ENCODE measurements at regions not wholly inside any gene's neighbourhood (a gene's known extent, or its start where the extent isn't known, plus 50 kb on each side); places are given as distances from the start of the nearest gene placed in this dataset.

DNA sequence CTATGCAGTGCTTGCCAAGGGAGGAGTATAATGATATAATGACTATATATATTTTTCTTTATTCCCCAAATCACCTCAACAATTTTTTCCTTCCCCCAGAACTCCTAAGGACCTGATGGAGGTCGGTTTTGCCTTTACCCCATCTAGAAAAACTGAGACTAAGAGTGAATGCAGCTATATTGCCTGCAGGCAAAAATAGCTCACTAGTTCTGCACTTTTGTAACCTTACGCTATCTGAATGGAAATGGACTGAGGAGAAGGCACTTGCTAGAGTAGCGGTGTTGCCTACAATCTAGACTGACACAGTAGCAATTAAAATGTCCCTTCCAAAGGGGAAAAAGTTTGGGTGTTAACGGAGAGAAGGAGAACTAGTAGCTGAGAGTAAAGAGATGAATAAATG is 379.5 kb upstream of the SEMA6D start:
- WGBS (ENCODE audit: insufficient coverage) = 100% methylated on average over 1 of the region's 4 CpGs
- no peak for DNase-seq
- Histone ChIP-seq H3K4me1 (ENCODE audit: control extremely low read depth in 1 of 4, control insufficient read depth in 4 of 4, insufficient read depth in 4 of 4, low read length in 3 of 4) (no peaks in the 10 kb centered on the region), H3K36me3 (ENCODE audit: control insufficient read depth in 4 of 4, insufficient read depth in 4 of 4, low read length in 3 of 4) (no peaks in the 10 kb centered on the region), H3K27me3 (replicated peaks in 2 of 5; ENCODE audit: control insufficient read depth in 4 of 5, insufficient read depth in 5 of 5, low read length in 4 of 5) (no peaks in the 10 kb centered on the region), H3K4me3 (ENCODE audit: control insufficient read depth in 1 of 7, extremely low read depth in 1 of 7, insufficient read depth in 4 of 7, low read depth in 2 of 7, low read length in 6 of 7) (no peak overlapping the region), H3K27ac (ENCODE audit: insufficient read depth in 1 of 2, low read depth in 1 of 2, low read length in 2 of 2, poor library complexity in 1 of 2, severe bottlenecking in 2 of 2) (no peak overlapping the region), H3K9me3 (ENCODE audit: control extremely low read depth in 1 of 5, control insufficient read depth in 4 of 5, insufficient read depth in 2 of 5, low read depth in 1 of 5, low read length in 4 of 5) (peaks cover 0 to 1% (median 0%) of the 10 kb centered on the region in 5 experiments)
- ChIA-PET CTCF (no interaction called here), POLR2A (no interaction called here)

DNA sequence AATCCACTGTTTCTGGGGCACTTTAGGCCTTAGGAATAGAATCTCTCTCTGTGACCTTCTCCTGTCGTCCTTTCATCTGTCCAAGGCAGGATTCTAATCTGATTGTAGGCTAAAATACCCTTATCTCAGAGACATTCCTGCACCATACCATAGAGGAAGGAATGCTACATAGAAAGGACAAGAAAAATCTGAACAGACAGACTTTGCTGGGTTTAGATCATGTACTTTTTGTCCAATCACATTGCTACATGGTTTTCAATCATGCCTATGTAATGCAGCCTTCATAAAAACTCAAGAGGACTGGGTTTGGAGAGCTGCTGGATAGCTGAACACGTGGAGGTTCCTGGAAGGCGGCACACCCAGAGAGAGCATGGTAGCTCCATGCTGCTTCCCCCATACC is 378.5 kb upstream of the SEMA6D start:
- DNase-seq = no peak

DNA sequence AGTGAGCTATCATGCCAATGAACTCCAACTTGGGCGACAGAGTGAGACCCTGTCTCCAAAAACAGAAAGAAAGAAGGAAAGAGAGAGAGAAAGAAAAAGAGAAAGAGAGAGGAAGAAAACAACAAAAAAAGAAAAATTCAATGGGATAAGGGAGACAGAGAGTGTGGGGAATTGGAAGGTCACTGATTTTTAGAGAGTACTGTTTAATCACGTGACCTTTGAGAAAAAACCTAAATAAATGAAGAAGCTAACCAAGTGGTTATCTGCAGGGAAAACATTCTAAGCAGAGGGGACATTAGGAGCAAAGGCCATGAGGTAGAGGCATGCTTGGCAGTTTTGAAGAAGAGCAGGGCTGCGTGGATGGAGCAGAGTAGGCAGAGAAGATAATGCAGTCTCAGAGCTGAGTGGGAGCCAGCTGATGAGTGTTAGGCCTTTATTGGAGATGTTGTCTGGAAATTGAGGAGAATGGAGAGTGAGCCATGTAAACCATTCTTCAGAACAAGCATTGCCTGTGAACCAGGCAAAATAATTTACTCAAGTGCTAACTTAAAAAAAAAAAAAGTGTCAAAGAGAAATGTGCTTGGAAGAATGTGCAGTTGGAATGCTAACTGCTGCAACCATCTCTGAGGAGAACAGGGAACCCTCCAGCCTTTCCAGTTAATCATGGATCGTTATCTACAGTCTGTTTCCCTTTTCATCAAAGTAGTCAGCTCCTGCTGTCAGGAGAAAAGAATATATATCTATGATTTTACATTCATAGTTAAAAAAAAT is 377.3 kb upstream of the SEMA6D start:
- no peaks in the 10 kb centered on the region for H3K36me3 ChIP-seq (ENCODE audit: control insufficient read depth in 4 of 4, insufficient read depth in 4 of 4, low read length in 3 of 4)
- H3K27me3 ChIP-seq (replicated peaks in 2 of 5; ENCODE audit: control insufficient read depth in 4 of 5, insufficient read depth in 5 of 5, low read length in 4 of 5) = no peaks in the 10 kb centered on the region
- H3K4me1 ChIP-seq (ENCODE audit: control extremely low read depth in 1 of 4, control insufficient read depth in 4 of 4, insufficient read depth in 4 of 4, low read length in 3 of 4) = no peaks in the 10 kb centered on the region
- POLR2A ChIA-PET = no interaction called here
- H3K27ac ChIP-seq (ENCODE audit: insufficient read depth in 1 of 2, low read depth in 1 of 2, low read length in 2 of 2, poor library complexity in 1 of 2, severe bottlenecking in 2 of 2) = no peak overlapping the region
- peaks cover 0 to 1% (median 0%) of the 10 kb centered on the region in 5 experiments for H3K9me3 ChIP-seq (ENCODE audit: control extremely low read depth in 1 of 5, control insufficient read depth in 4 of 5, insufficient read depth in 2 of 5, low read depth in 1 of 5, low read length in 4 of 5)
- 100% methylated on average over 2 of the region's 4 CpGs for WGBS (ENCODE audit: insufficient coverage)
- CTCF ChIA-PET = no interaction called here
- no peak for DNase-seq
- H3K4me3 ChIP-seq (ENCODE audit: control insufficient read depth in 1 of 7, extremely low read depth in 1 of 7, insufficient read depth in 4 of 7, low read depth in 2 of 7, low read length in 6 of 7) = no peak overlapping the region

More for the DNA sequence above, 378.5 kb upstream of the SEMA6D start:
- H3K4me1 ChIP-seq (ENCODE audit: control extremely low read depth in 1 of 4, control insufficient read depth in 4 of 4, insufficient read depth in 4 of 4, low read length in 3 of 4) = no peaks in the 10 kb centered on the region
- H3K27me3 ChIP-seq (replicated peaks in 2 of 5; ENCODE audit: control insufficient read depth in 4 of 5, insufficient read depth in 5 of 5, low read length in 4 of 5) = no peaks in the 10 kb centered on the region
- 100% methylated on average over 2 of the region's 3 CpGs for WGBS (ENCODE audit: insufficient coverage)
- no peak overlapping the region for H3K27ac ChIP-seq (ENCODE audit: insufficient read depth in 1 of 2, low read depth in 1 of 2, low read length in 2 of 2, poor library complexity in 1 of 2, severe bottlenecking in 2 of 2)
- POLR2A ChIA-PET = no interaction called here
- no peak overlapping the region for H3K4me3 ChIP-seq (ENCODE audit: control insufficient read depth in 1 of 7, extremely low read depth in 1 of 7, insufficient read depth in 4 of 7, low read depth in 2 of 7, low read length in 6 of 7)
- no peaks in the 10 kb centered on the region for H3K36me3 ChIP-seq (ENCODE audit: control insufficient read depth in 4 of 4, insufficient read depth in 4 of 4, low read length in 3 of 4)
- CTCF ChIA-PET = no interaction called here
- H3K9me3 ChIP-seq (ENCODE audit: control extremely low read depth in 1 of 5, control insufficient read depth in 4 of 5, insufficient read depth in 2 of 5, low read depth in 1 of 5, low read length in 4 of 5) = peaks cover 0 to 1% (median 0%) of the 10 kb centered on the region in 5 experiments

DNA sequence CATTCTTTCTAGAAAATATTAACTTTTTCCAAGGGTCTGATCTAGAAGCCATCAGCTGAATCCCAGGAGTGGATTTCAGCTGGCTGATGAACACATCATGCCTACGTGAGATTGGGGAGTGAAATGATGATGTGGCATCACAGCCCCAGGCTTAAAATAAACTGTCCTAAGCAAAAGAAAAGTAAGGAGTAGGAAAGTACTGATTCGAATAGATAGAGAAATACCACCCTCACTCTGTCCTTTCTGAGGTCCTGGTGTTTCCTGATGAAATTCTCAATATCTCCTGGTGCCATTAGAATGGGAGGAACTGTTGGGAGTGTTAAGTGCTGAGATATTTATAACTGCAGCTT is 376.8 kb upstream of the SEMA6D start:
- H3K4me1 ChIP-seq (ENCODE audit: control extremely low read depth in 1 of 4, control insufficient read depth in 4 of 4, insufficient read depth in 4 of 4, low read length in 3 of 4) = no peaks in the 10 kb centered on the region
- H3K9me3 ChIP-seq (ENCODE audit: control extremely low read depth in 1 of 5, control insufficient read depth in 4 of 5, insufficient read depth in 2 of 5, low read depth in 1 of 5, low read length in 4 of 5) = peaks cover 0 to 1% (median 0%) of the 10 kb centered on the region in 5 experiments
- H3K27ac ChIP-seq (ENCODE audit: insufficient read depth in 1 of 2, low read depth in 1 of 2, low read length in 2 of 2, poor library complexity in 1 of 2, severe bottlenecking in 2 of 2) = no peak overlapping the region
- H3K27me3 ChIP-seq (replicated peaks in 2 of 5; ENCODE audit: control insufficient read depth in 4 of 5, insufficient read depth in 5 of 5, low read length in 4 of 5) = no peaks in the 10 kb centered on the region
- H3K36me3 ChIP-seq (ENCODE audit: control insufficient read depth in 4 of 4, insufficient read depth in 4 of 4, low read length in 3 of 4) = no peaks in the 10 kb centered on the region
- POLR2A ChIA-PET = no interaction called here
- CTCF ChIA-PET = no interaction called here
- no peak overlapping the region for H3K4me3 ChIP-seq (ENCODE audit: control insufficient read depth in 1 of 7, extremely low read depth in 1 of 7, insufficient read depth in 4 of 7, low read depth in 2 of 7, low read length in 6 of 7)
- 91% methylated on average over 1 of the region's 2 CpGs for WGBS (ENCODE audit: insufficient coverage)
- DNase-seq = no peak

DNA sequence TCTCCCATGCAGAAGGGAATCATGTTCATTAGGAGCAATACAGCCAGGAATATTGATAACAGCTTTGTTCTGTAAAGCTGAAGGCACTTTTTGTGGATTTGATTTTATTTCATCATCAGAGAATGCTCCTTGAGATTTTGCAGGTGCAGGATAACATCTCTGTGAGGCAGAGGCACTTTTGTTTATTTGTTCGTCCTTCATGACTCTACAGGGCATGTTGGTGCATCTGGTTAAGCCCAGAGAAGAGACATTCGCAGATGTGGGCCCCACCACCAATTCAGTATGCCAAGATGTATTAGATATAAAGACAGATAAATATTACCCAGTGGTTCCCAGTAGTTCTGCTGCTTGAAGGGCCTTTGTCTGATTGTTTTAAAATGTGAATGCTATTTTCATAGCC is 368.1 kb upstream of the SEMA6D start:
- peaks cover 0 to 2% (median 0%) of the 10 kb centered on the region in 5 experiments for H3K27me3 ChIP-seq (replicated peaks in 2 of 5; ENCODE audit: control insufficient read depth in 4 of 5, insufficient read depth in 5 of 5, low read length in 4 of 5)
- WGBS (ENCODE audit: insufficient coverage) = 80% methylated on average over 1 of the region's 2 CpGs
- H3K4me1 ChIP-seq (ENCODE audit: control extremely low read depth in 1 of 4, control insufficient read depth in 4 of 4, insufficient read depth in 4 of 4, low read length in 3 of 4) = no peaks in the 10 kb centered on the region
- CTCF ChIA-PET = no interaction called here
- H3K4me3 ChIP-seq (ENCODE audit: control insufficient read depth in 1 of 7, extremely low read depth in 1 of 7, insufficient read depth in 4 of 7, low read depth in 2 of 7, low read length in 6 of 7) = no peak overlapping the region
- POLR2A ChIA-PET = no interaction called here
- no peaks in the 10 kb centered on the region for H3K9me3 ChIP-seq (ENCODE audit: control extremely low read depth in 1 of 5, control insufficient read depth in 4 of 5, insufficient read depth in 2 of 5, low read depth in 1 of 5, low read length in 4 of 5)
- DNase-seq = no peak
- H3K36me3 ChIP-seq (ENCODE audit: control insufficient read depth in 4 of 4, insufficient read depth in 4 of 4, low read length in 3 of 4) = no peaks in the 10 kb centered on the region
- no peak overlapping the region for H3K27ac ChIP-seq (ENCODE audit: insufficient read depth in 1 of 2, low read depth in 1 of 2, low read length in 2 of 2, poor library complexity in 1 of 2, severe bottlenecking in 2 of 2)

DNA sequence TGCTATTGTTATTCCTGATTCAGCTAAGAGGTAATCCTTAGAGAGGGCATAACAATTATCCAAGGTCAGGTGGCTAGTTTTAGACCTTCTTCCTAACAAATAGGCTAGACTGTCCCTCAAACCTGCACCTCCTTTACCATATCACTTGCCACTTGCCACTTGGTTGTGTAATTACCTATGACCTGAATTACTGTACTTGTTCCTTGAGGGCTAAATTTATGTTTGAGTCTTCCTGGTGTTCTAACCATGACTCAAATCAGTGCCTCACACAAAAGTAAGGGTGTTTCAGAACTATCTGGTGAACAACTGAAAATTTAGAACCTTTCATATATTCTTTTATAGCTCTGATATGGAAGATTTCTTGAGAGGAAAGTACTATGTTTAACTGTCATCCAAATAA is 365.8 kb upstream of the SEMA6D start:
- no peaks in the 10 kb centered on the region for H3K9me3 ChIP-seq (ENCODE audit: control extremely low read depth in 1 of 5, control insufficient read depth in 4 of 5, insufficient read depth in 2 of 5, low read depth in 1 of 5, low read length in 4 of 5)
- peaks cover 0 to 2% (median 0%) of the 10 kb centered on the region in 5 experiments for H3K27me3 ChIP-seq (replicated peaks in 2 of 5; ENCODE audit: control insufficient read depth in 4 of 5, insufficient read depth in 5 of 5, low read length in 4 of 5)
- H3K4me3 ChIP-seq (ENCODE audit: control insufficient read depth in 1 of 7, extremely low read depth in 1 of 7, insufficient read depth in 4 of 7, low read depth in 2 of 7, low read length in 6 of 7) = no peak overlapping the region
- H3K4me1 ChIP-seq (ENCODE audit: control extremely low read depth in 1 of 4, control insufficient read depth in 4 of 4, insufficient read depth in 4 of 4, low read length in 3 of 4) = no peaks in the 10 kb centered on the region
- ChIA-PET CTCF (no interaction called here), POLR2A (no interaction called here)
- no peak for DNase-seq
- H3K27ac ChIP-seq (ENCODE audit: insufficient read depth in 1 of 2, low read depth in 1 of 2, low read length in 2 of 2, poor library complexity in 1 of 2, severe bottlenecking in 2 of 2) = no peak overlapping the region
- H3K36me3 ChIP-seq (ENCODE audit: control insufficient read depth in 4 of 4, insufficient read depth in 4 of 4, low read length in 3 of 4) = no peaks in the 10 kb centered on the region

DNA sequence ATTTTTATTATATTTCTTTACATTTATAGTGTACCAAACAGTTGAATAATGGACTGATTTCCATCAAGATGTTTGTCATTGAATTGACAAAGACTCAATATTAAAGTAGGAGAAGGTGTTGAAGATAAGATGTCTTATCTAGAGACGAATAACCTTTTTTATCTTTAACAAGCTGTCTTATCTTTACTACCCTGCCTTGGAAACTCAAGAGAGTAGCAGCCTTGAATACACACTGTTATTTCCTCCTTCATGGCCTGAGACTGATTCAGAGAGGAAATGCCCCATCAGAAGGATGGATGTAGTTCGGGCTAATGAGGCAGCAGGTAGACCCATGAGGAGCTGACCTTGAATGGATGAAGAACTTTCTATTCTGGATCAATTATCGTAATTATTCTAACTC is 365.1 kb upstream of the SEMA6D start:
- Histone ChIP-seq H3K9me3 (ENCODE audit: control extremely low read depth in 1 of 5, control insufficient read depth in 4 of 5, insufficient read depth in 2 of 5, low read depth in 1 of 5, low read length in 4 of 5) (no peaks in the 10 kb centered on the region), H3K27ac (ENCODE audit: insufficient read depth in 1 of 2, low read depth in 1 of 2, low read length in 2 of 2, poor library complexity in 1 of 2, severe bottlenecking in 2 of 2) (no peak overlapping the region), H3K27me3 (replicated peaks in 2 of 5; ENCODE audit: control insufficient read depth in 4 of 5, insufficient read depth in 5 of 5, low read length in 4 of 5) (peaks cover 0 to 2% (median 0%) of the 10 kb centered on the region in 5 experiments), H3K4me3 (ENCODE audit: control insufficient read depth in 1 of 7, extremely low read depth in 1 of 7, insufficient read depth in 4 of 7, low read depth in 2 of 7, low read length in 6 of 7) (no peak overlapping the region), H3K4me1 (ENCODE audit: control extremely low read depth in 1 of 4, control insufficient read depth in 4 of 4, insufficient read depth in 4 of 4, low read length in 3 of 4) (no peaks in the 10 kb centered on the region), H3K36me3 (ENCODE audit: control insufficient read depth in 4 of 4, insufficient read depth in 4 of 4, low read length in 3 of 4) (no peaks in the 10 kb centered on the region)
- no peak for DNase-seq
- ChIA-PET POLR2A (no interaction called here), CTCF (no interaction called here)
- 60% methylated on average over 1 of the region's 3 CpGs for WGBS (ENCODE audit: insufficient coverage)

Data from common myeloid progenitor, CD34-positive (primary cell).